ENCODE measurements at regions not wholly inside any gene's neighbourhood (a gene's known extent, or its start where the extent isn't known, plus 50 kb on each side); places are given as distances from the start of the nearest gene placed in this dataset.

DNA sequence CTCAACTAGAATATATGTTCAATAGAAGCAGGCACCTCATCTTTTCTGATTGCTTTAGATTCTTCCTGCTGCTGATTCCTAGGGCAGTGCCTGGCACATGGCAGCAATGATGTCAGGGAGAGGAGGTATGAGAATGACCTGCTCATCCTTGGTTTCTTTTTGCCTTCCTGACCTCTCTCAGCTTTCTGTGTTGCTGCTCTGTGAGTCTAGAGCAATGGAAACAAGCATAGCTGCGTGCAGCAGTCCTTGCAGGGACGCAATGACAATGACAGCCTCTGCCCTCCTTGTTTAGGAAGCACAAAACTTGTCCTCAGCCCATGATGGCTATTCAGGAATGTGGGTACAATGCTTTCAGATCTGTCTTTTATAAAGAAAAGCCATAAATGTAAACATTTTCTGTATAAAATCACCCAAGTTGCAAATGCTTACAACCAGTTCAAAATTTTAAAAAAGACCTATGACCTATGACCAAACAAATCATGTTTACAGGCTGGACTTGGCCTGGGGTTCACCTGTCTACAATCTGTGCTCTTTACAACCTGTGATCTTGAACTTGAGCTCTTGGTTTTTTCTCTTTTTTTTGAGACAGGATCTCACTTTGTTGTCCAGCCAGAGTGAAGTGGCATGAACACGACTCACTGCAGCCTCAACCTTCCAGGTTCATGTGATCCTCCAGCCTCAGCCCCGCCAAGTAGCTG is 549.4 kb upstream of the ATP2B1 start:
- CTCF ChIA-PET = interaction anchor here (1.3 kb wide), 1 partner anchor 14 kb away, joined by 3 read pairs; no protein-coding TSS in a partner anchor
- DNase-seq (ENCODE audit: low read depth, low spot score) (no peak), FAIRE-seq (no peak)
- POLR2A ChIA-PET = interaction anchor here (0.6 kb wide), 1 partner anchor 26 kb away, joined by 3 read pairs; no protein-coding TSS in a partner anchor
- H3K79me2 ChIP-seq (ENCODE audit: control insufficient read depth, insufficient read depth, low read length) = no peaks in the 10 kb centered on the region
- H3K9me3 ChIP-seq (replicated peaks; ENCODE audit: control insufficient read depth, insufficient read depth, low read length) = no peaks in the 10 kb centered on the region
- intact Hi-C loops (cut with micrococcal nuclease) = loop anchor here (10.0 kb wide), 1 partner anchor 393 kb away; no protein-coding TSS in a partner anchor
- H2AFZ ChIP-seq (ENCODE audit: low read depth, low read length) = no peak overlapping the region
- H3K9me1 ChIP-seq (replicated peaks; ENCODE audit: control insufficient read depth, extremely low read depth, insufficient read depth, low read length) = no peaks in the 10 kb centered on the region
- dilution Hi-C loops (cut with MboI; ENCODE audit: extremely low pct_ligation_motif_present, low sequenced_read_pairs) = no loop called here
- no peaks in the 10 kb centered on the region for H3K27me3 ChIP-seq (ENCODE audit: control insufficient read depth in 2 of 2, insufficient read depth in 2 of 2, low read length in 2 of 2)
- peaks cover 10% of the 10 kb centered on the region for H3K4me1 ChIP-seq (ENCODE audit: control insufficient read depth, extremely low read depth, insufficient read depth, low read length)
- no peak overlapping the region for H3K9ac ChIP-seq (replicated peaks; ENCODE audit: extremely low read depth, insufficient read depth, low read length)
- no peak overlapping the region for H3K27ac ChIP-seq (ENCODE audit: insufficient read depth, low read depth, low read length)
- no TSS peak for BruUV-seq (replicated peaks)
- H3K36me3 ChIP-seq (ENCODE audit: control insufficient read depth in 2 of 2, extremely low read depth in 1 of 2, insufficient read depth in 2 of 2, low read length in 2 of 2) = no peaks in the 10 kb centered on the region
- H3K4me2 ChIP-seq (ENCODE audit: insufficient read depth, low read length) = no peak overlapping the region
- no peaks in the 10 kb centered on the region for H4K20me1 ChIP-seq (replicated peaks; ENCODE audit: control insufficient read depth, extremely low read depth, insufficient read depth, low read length)
- no peak for TF ChIP-seq POLR2AphosphoS5 (IDR thresholded peaks at IDR 0.05; ENCODE audit: insufficient read depth, low read depth, low read length)
- no peak for TF ChIP-seq FOS (IDR thresholded peaks at IDR 0.05; ENCODE audit: borderline replicate concordance, insufficient read depth, low read length)
- no peak for TF ChIP-seq GATA2 (IDR thresholded peaks at IDR 0.05; ENCODE audit: insufficient read depth, insufficient read length, low read depth, low read length)
- no peak for TF ChIP-seq MYC (IDR thresholded peaks at IDR 0.05; ENCODE audit: low read depth, low read length)
- TF ChIP-seq, protein P1, sequence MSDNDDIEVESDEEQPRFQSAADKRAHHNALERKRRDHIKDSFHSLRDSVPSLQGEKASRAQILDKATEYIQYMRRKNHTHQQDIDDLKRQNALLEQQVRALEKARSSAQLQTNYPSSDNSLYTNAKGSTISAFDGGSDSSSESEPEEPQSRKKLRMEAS (IDR thresholded peaks at IDR 0.05; ENCODE audit: insufficient read depth, insufficient read length) = no peak
- TF ChIP-seq EZH2 (IDR thresholded peaks at IDR 0.05; ENCODE audit: borderline replicate concordance, low read depth, low read length, severe bottlenecking) = no peak
- no peak for TF ChIP-seq POLR2A (IDR thresholded peaks at IDR 0.05; ENCODE audit: low read depth, low read length)
- no peak for TF ChIP-seq JUN (IDR thresholded peaks at IDR 0.05; ENCODE audit: borderline replicate concordance, insufficient read depth, insufficient read length, low read depth)
- TF ChIP-seq, protein P2, sequence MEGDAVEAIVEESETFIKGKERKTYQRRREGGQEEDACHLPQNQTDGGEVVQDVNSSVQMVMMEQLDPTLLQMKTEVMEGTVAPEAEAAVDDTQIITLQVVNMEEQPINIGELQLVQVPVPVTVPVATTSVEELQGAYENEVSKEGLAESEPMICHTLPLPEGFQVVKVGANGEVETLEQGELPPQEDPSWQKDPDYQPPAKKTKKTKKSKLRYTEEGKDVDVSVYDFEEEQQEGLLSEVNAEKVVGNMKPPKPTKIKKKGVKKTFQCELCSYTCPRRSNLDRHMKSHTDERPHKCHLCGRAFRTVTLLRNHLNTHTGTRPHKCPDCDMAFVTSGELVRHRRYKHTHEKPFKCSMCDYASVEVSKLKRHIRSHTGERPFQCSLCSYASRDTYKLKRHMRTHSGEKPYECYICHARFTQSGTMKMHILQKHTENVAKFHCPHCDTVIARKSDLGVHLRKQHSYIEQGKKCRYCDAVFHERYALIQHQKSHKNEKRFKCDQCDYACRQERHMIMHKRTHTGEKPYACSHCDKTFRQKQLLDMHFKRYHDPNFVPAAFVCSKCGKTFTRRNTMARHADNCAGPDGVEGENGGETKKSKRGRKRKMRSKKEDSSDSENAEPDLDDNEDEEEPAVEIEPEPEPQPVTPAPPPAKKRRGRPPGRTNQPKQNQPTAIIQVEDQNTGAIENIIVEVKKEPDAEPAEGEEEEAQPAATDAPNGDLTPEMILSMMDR (IDR thresholded peaks at IDR 0.05; ENCODE audit: extremely low read depth in 1 of 2, insufficient read depth in 1 of 2, low read depth in 1 of 2, low read length in 2 of 2) = no peak
- no peak overlapping the region for H3K4me3 ChIP-seq (replicated peaks in 1 of 3; ENCODE audit: insufficient read depth in 1 of 3, low read depth in 1 of 3, low read length in 3 of 3)
